T47D (cell line): ENCODE measurements at regions not wholly inside any gene's neighbourhood (a gene's known extent, or its start where the extent isn't known, plus 50 kb on each side); places are given as distances from the start of the nearest gene placed in this dataset.

Source experiments
- DNase-seq, 2 experiments: peaks; one replicate each; pipeline versions ENCODE4 v3.0.0 to v3.0.0-alpha.2; 2011 to 2012; ENCODE audit warnings: low read depth in 1 of 2, low spot score in 1 of 2
- JUND ChIP-seq: IDR thresholded peaks from 2 replicates; pipeline ENCODE4 v1.6.1; 2012; ENCODE audit warnings: low read depth
- in situ Hi-C: cut with HindIII; loops from 2 replicates; pipeline ENCODE4 v1.10.0; 2016; ENCODE audit warnings: low sequenced_read_pairs, low pct_unique_long_range_greater_than_20kb

GRCh38 chr3:189494632-189495031 lies 136.6 kb upstream of the TP63 start:
- TF ChIP-seq JUND, result no peak
- no peak for DNase-seq
- in situ Hi-C loops, result no loop called here

GRCh38 chr3:189496375-189497138 lies 134.6 kb upstream of the TP63 start:
- no peak for TF ChIP-seq JUND
- DNase-seq, result no peak
- in situ Hi-C loops, result no loop called here

DNA sequence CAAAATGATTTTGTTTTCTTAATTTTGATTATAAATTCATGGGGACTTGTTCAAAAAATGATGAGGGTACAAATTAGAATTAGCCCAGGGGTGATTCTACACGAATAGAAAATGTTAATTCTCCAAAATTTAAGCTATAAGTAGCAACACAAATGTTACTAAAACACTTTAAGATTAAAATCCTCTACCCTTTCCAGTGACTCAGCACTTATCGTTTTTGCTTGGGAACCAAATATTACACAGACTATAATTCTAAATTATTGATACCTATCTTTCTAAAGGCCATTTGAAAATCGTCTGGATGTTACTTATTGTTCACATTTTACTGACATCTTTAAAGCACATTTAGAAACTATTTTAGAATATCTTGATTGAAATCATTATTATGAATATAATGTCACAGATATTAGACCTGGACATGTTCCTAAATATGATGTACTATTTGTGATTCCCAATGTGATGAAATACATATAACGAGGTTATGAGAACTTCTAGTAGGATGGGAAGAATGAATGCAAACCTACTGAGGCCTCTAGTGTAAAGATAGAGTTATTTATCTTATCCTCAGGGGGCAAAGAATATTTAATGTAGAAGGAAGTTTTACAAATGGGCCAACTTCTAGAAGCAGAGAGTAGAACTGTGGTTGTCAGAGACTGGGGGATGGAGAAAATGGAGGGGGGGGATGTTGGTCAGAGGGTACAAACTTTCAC lies 132.0 kb upstream of the TP63 start:
- in situ Hi-C loops, result no loop called here
- TF ChIP-seq JUND, result no peak
- DNase-seq, result no peak

GRCh38 chr3:189500299-189500698 lies 130.9 kb upstream of the TP63 start:
- in situ Hi-C loops, result no loop called here
- no peak for DNase-seq
- TF ChIP-seq JUND, result no peak

- no peak for TF ChIP-seq JUND
- DNase-seq, result no peak
- in situ Hi-C loops, result no loop called here
Observed at GRCh38 chr3:189500798-189501495, 130.2 kb upstream of the TP63 start.

- in situ Hi-C loops, result no loop called here
- no peak for DNase-seq
- TF ChIP-seq JUND, result no peak
Observed at GRCh38 chr3:189502256-189502655, 128.9 kb upstream of the TP63 start.

GRCh38 chr3:189502676-189503257 lies 128.4 kb upstream of the TP63 start:
- in situ Hi-C loops, result no loop called here
- TF ChIP-seq JUND, result no peak
- no peak for DNase-seq

DNA sequence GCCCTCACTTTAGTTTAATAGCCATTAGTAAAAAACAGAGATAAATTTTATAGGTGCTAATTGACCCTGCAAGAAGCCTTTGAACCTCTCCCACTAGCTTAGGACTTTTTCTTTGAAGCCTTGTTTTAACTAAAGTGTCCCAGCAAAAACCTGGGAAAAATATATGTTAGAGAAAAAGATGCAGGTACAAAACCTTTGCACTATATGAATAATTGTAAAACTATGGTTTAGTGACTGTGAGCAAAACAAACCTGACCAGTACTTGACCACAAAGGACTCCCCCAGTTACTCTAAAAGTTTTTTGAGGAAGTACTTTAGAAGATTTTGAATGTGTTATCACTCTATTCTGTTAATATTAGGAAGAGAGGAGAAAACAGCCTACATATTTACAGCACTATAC lies 123.3 kb upstream of the TP63 start:
- in situ Hi-C loops, result no loop called here

GRCh38 chr3:189508784-189509501 lies 122.2 kb upstream of the TP63 start:
- TF ChIP-seq JUND, result no peak
- in situ Hi-C loops, result no loop called here
- DNase-seq, result peak in 1 of 2 experiments; percentile 52

More for the DNA sequence above, 123.3 kb upstream of the TP63 start:
- no peak for DNase-seq
- no peak for TF ChIP-seq JUND

DNA sequence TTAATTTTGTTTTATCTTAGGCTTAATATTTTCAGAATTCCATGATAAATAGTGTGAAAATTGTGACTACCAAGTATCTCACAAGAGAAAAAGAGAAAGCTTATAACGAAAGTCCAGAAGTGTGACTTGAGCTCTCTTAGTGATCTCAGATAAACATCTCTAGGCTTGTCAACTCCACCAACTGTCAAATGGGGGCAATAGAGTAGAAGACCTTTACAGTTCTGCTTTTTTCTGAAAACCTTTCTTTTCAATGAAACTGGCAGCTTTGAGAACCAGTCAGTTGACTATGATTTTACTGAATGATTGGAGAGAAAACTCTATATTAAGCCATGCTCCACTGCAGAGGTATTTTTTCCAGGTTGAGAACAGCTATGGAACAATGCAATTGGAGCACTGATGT lies 119.2 kb upstream of the TP63 start:
- in situ Hi-C loops, result no loop called here
- TF ChIP-seq JUND, result no peak
- no peak for DNase-seq

DNA sequence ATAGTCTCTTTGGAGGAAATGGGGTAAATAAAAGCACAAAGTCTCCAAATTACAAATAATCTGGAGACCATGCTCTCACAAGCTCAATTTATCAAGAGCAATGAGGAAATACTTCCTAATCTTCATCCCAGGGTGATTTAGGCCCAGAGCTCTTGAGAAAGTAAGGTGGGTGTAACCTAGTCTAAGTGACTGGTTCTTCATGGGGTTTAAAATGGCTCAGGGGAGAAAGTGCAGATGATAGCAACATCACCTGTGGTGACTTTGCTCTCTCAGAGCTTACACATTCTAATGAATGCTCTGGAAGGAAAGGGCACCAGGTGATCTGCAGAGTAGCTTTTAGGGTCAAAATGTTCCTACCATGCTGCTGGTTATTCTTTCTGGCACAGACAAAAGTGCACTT lies 118.4 kb upstream of the TP63 start:
- in situ Hi-C loops, result no loop called here
- no peak for TF ChIP-seq JUND
- DNase-seq, result no peak
